ENCODE measurements at regions not wholly inside any gene's neighbourhood (a gene's known extent, or its start where the extent isn't known, plus 50 kb on each side); places are given as distances from the start of the nearest gene placed in this dataset.

GRCh38 chr4:152166567-152166966, 369.3 kb downstream of the FBXW7 start (continued):
- TF ChIP-seq NFYB (IDR thresholded peaks at IDR 0.05; ENCODE audit: insufficient read depth, low read depth, low read length) (no peak), SMAD5 (IDR thresholded peaks at IDR 0.05; ENCODE audit: low read depth) (no peak), PAX5 (IDR thresholded peaks at IDR 0.05; ENCODE audit: borderline replicate concordance, low read depth, low read length) (no peak), DPF2 (IDR thresholded peaks at IDR 0.05) (no peak), PML (IDR thresholded peaks at IDR 0.05; ENCODE audit: low read length) (no peak), SP1 (IDR thresholded peaks at IDR 0.05; ENCODE audit: low read depth, low read length) (no peak), ZBTB4 (CRISPR knock-in tag; IDR thresholded peaks at IDR 0.05) (no peak)

- ATAC-seq, result no peak
- SMC1A ChIA-PET (ENCODE audit: uncharacterized antibody, unreplicated experiment), result no interaction called here
- CTCF ChIA-PET, result no interaction called here
- 52% methylated on average over 4 of the region's 4 CpGs for WGBS (ENCODE audit: insufficient coverage, insufficient replicate concordance, low lambda C conversion rate, missing lambda C conversion rate)
- Histone ChIP-seq H3K27me3 (replicated peaks in 1 of 2; ENCODE audit: control insufficient read depth in 2 of 2, insufficient read depth in 2 of 2, low read length in 1 of 2) (no peaks in the 10 kb centered on the region; a peak in 2 of 4 replicates), H3K9ac (ENCODE audit: control insufficient read depth, insufficient read depth, low read length) (no peak overlapping the region), H3K27ac (ENCODE audit: control insufficient read depth, insufficient read depth) (no peak overlapping the region), H3K4me2 (ENCODE audit: control insufficient read depth, insufficient read depth) (no peak overlapping the region), H3K36me3 (ENCODE audit: control insufficient read depth in 2 of 2, insufficient read depth in 2 of 2, low read length in 1 of 2) (no peaks in the 10 kb centered on the region), H3K4me1 (ENCODE audit: control insufficient read depth, insufficient read depth, low read length) (no peaks in the 10 kb centered on the region), H3K4me3 (no peak overlapping the region), H3K9me3 (replicated peaks; ENCODE audit: control insufficient read depth, insufficient read depth, low read length) (no peaks in the 10 kb centered on the region), H3K79me2 (ENCODE audit: control insufficient read depth, insufficient read depth, low read length) (no peaks in the 10 kb centered on the region), H2AFZ (ENCODE audit: control insufficient read depth, low read depth, low read length) (no peak overlapping the region), H4K20me1 (ENCODE audit: control insufficient read depth, insufficient read depth) (no peaks in the 10 kb centered on the region)
- TF ChIP-seq CBX3 (IDR thresholded peaks at IDR 0.05; ENCODE audit: borderline replicate concordance, low read depth) (no peak), STAT3 (IDR thresholded peaks at IDR 0.05; ENCODE audit: low read depth, low read length) (no peak), ZBTB4 (CRISPR knock-in tag; IDR thresholded peaks at IDR 0.05) (no peak), MXI1 (IDR thresholded peaks at IDR 0.05; ENCODE audit: low read depth, low read length) (no peak), LARP7 (IDR thresholded peaks at IDR 0.05) (no peak), TARDBP (IDR thresholded peaks at IDR 0.05; ENCODE audit: borderline replicate concordance) (no peak), HDGF (IDR thresholded peaks at IDR 0.05) (no peak), CREB1 (IDR thresholded peaks at IDR 0.05; ENCODE audit: low read depth) (no peak), NFIC (IDR thresholded peaks at IDR 0.05; ENCODE audit: low read depth, low read length) (no peak), ZNF24 (IDR thresholded peaks at IDR 0.05) (no peak), SMC3 (IDR thresholded peaks at IDR 0.05; ENCODE audit: borderline replicate concordance, low read length) (no peak)
- TF ChIP-seq, protein P1, sequence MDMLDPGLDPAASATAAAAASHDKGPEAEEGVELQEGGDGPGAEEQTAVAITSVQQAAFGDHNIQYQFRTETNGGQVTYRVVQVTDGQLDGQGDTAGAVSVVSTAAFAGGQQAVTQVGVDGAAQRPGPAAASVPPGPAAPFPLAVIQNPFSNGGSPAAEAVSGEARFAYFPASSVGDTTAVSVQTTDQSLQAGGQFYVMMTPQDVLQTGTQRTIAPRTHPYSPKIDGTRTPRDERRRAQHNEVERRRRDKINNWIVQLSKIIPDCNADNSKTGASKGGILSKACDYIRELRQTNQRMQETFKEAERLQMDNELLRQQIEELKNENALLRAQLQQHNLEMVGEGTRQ (IDR thresholded peaks at IDR 0.05; ENCODE audit: borderline replicate concordance, low read depth, low read length), result no peak
- no peak for FAIRE-seq
- no TSS peak for BruUV-seq (replicated peaks)
- in situ Hi-C loops (cut with MboI), result no loop called here
- intact Hi-C loops (cut with micrococcal nuclease; ENCODE audit: unreplicated experiment), result no loop called here
- DNase-seq (ENCODE audit: low read depth, low spot score), result no peak
- POLR2A ChIA-PET, result no interaction called here
- RAD21 ChIA-PET (ENCODE audit: unreplicated experiment), result no interaction called here
These were observed 370.0 kb downstream of the FBXW7 start for GRCh38 chr4:152165846-152166245.

Data from GM12878 (cell line).